GM12878 (cell line): ENCODE measurements at regions not wholly inside any gene's neighbourhood (a gene's known extent, or its start where the extent isn't known, plus 50 kb on each side); places are given as distances from the start of the nearest gene placed in this dataset.

Source experiments
- CTCF ChIP-seq, 3 experiments: IDR thresholded peaks in 2 of 3; conservative IDR thresholded peaks in 1 of 3; 2 replicates each; pipeline ENCODE4 v1.5.1; 2011; ENCODE audit warnings: low read depth in 3 of 3, low read length in 3 of 3, mild to moderate bottlenecking in 3 of 3, control low read depth in 2 of 3, moderate library complexity in 2 of 3, inconsistent platforms in 1 of 3, mixed read lengths in 1 of 3; ENCODE audit not compliant: control insufficient read depth in 2 of 3, insufficient read depth in 1 of 3; ENCODE audit errors: extremely low read depth in 1 of 3
- EZH2 ChIP-seq: IDR thresholded peaks from 2 replicates; pipeline ENCODE4 v1.6.1; 2012; ENCODE audit warnings: low read depth, mild to moderate bottlenecking, control low read depth, inconsistent platforms, low read length, borderline replicate concordance; ENCODE audit not compliant: control insufficient read depth

DNA sequence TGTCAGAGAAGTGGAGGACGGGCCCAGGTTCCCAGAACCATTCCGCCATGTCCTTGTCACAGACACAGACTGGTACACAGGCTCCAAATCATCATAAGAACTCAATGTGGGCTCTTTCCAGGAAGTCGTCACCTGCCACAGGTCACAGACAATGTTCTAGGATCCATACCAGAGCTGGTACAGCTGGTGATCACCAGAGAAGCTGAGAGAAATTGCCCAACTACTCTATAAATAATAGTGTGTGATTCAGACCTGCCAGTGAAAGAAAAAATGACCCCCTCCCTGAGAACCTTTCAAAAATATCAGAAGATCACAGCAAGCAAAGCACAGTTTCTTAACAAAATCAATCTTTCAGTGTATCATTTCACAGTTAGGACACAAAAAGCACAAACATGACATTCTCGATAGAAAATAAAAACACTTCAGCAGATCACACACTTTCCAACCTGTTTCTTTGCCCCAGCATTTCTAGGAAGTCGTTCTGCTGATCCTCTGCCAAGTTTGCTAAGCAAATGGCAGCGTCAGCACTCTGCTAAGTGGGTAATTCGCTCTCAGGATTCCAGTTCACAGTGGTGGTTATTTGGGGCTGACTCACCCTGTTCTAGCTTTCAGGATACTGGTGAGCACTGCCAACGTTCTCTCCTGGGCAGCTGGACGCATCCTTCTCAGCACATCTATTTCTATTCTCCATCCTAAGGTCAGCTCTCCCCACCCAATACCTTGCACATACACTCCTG is 223.3 kb upstream of the SFSWAP start:
- TF ChIP-seq CTCF (IDR thresholded peaks at IDR 0.05 in 2 of 3, conservative IDR thresholded peaks at IDR 0.05 in 1 of 3; ENCODE audit: control insufficient read depth in 2 of 3, extremely low read depth in 1 of 3, insufficient read depth in 1 of 3, low read depth in 3 of 3, low read length in 3 of 3) (no peak), EZH2 (no peak)
